Left lobe of liver (tissue), 2 donors: ENCODE measurements at regions not wholly inside any gene's neighbourhood (a gene's known extent, or its start where the extent isn't known, plus 50 kb on each side); places are given as distances from the start of the nearest gene placed in this dataset.
"Not testable (repeated sequence)": the region's sequence is repeated elsewhere in the genome, so short reads cannot be mapped to it uniquely, and the experiment has no call there.

Experiments used
- ATAC-seq: fragments of 200-7000 bp; cut with Tn5 transposase; one replicate; pipeline ENCODE4 v1.9.1; 2020; ENCODE audit warnings: mild to moderate bottlenecking, moderate library complexity
- DNase-seq: peaks from one replicate; pipeline ENCODE4 v3.0.0-alpha.2; 2020; ENCODE audit warnings: low spot score
- donor health status: DM: no; HTN: no; CAD: no; lungs with moderate emphysema.
- donor health status: DM: no; HTN: yes; CAD: no.

DNA sequence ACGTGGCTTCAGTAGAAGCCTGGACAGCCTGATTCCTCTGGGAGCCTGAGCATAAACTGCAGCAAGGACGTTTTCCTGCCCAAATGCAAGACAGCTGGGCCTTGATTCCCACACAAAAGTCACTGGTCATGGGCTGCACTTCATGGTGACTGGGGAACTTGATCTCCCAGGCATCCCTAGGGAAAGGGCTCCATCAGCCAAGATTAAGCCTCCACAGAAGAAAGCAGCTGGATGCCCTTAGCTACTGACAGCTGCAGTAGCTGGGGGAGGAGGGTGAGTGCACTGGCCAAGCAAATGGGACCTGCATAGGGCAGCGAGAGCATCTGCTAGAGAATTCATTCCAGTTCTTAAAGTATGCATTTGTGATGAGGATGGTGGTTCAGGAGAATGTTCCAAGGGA, 267.4 kb upstream of the ISX start:
- DNase-seq (no peak), ATAC-seq (no peak)

DNA sequence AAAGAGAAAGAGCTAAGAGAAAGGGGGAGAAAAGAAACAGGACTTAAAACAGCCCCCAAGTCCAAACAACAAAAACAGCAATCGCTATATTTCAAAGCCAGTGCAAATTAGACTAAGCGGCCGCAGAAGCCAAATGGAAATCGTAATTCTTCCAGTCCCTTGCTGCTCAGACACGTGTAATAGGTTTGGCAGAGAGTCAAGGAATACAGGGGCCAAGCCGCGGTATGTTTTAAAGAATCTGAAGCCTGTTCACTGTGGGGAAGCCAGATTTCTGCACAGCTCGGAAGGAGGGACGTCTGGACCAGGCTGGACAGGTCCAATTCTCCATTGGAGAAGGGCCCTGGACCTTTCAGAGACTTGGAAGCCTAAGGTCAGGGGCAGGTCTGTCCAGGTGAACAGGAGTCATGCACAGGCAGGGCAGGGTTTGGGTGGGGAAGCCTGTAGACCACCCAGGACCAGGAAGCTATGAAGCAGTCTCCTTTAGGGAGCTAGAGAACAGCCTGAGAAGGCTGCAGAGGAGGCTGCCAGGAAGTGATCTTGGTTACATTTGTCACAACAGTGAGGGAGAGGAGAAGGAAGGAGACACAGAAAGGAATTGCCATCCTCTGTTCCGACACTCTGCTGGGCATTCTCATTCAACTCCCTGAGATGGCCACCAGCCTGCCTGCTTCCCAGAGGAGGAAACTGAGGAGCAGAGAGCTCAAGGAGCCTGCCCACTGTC, 265.5 kb upstream of the ISX start:
- no peak for DNase-seq
- ATAC-seq: no peak

DNA sequence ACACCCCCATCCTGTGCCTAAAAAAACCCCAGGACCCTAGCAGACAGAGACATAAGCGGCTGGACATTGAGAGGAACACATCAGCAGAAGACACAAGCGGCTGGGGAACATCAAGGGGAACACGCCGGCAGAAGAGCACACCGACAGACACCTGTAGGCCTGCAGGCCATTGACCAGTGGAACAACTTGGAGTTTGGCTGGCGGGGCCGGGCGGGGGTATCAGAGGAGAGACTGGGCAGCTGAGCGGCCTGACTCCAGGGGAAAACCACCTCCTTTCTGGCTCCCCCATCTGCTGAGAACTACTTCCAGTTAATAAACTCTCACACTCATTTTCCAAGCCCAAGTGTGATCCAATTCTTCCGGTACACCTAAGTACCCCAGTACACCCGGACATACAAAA, 264.7 kb upstream of the ISX start:
- ATAC-seq (no peak), DNase-seq (no peak)

DNA sequence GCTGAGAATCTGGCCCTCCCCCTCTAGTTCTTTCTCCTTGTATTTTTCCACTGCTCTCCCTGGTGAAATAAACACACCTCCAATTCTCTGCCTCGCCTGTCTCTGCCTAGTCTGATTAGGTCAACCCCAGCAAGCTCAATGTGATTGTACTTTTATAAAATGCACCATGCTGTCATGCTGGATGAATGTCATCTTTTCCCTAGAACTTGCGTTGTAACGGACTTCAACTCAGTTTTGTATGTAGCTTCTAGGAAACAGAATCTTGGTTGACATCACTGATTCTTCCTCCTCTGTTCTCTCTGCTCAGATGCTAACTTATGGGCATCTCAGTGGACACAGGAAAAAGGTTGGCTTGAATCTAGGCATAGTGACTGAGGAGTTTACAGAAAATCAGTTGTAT, 261.9 kb upstream of the ISX start:
- DNase-seq (no peak), ATAC-seq (no peak)

DNA sequence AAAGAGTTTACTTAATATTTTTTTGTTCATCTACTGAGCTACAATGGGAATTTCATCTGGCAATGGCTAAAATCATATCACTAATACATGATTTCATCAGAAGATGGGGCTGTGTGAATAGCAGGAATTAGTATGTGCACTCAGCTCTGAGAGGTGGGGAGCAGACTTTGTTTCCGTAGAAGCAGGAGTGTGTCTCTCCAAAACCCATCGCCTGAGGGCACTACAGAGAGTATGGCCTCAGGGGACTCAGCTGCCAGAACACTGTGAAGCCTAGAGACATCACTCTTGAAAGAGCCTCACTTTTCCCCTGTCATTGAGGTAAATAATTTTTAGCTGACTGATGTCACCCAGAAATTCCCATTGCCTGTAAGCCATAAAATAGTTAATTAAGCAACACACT, 261.4 kb upstream of the ISX start:
- ATAC-seq: no peak
- no peak for DNase-seq

DNA sequence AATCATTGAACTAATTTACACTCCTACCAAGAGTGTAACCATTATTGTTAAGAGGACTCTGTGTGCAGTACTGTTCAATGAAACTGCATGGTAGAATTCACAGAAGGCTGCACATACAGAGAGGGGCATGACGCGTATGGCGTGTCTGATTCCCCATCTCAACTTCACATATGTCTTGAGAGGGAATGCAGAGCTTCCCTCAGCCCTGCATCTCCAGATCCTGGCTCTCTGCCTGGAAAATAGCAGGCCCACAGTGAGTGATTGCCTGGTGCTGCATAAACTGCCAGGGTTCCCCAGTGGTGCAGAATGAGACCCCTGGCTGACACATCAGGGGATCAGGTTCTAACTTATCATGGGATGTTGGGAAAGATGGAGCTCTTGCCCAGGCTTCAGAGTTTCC, 260.2 kb upstream of the ISX start:
- DNase-seq (no peak), ATAC-seq (no peak)

DNA sequence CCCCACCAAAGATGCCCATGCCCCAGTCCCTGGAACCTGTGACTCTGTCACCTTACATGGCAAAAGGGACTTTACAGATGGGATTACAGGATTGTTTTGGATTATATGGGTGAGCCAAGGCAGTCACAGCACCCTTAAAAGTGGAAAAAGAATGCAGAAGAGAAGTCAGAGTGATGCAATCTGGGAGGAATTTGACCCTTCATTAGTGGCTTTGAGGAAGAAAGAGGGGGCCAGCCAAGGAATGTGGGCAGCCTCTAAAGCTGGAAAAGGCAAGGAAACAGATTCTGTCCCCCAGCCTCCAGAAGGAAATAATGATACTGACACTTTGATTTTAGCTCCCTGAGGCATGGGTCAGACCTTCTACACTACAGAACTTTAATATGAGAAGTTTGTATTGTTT, 257.3 kb upstream of the ISX start:
- ATAC-seq (no peak), DNase-seq (no peak)

DNA sequence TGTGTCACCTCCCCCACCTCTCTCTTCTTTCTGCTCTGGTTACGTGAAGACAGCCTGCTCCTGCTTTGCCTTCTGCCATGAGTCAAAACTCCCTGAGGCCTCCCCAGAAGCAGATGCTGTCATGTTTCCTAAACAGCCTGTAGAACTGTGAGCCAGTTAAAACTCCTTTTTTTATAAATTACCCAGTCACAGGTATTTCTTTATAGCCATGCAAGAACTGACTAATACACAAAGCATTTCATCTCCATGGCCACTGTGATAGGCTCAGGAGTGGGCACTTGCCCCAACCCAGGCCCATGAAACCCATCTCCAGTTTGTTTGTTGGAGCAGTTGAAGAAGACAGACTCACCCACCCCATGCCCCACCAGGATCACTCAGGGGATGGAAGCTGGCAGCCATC, 253.3 kb upstream of the ISX start:
- DNase-seq: no peak
- no peak for ATAC-seq

DNA sequence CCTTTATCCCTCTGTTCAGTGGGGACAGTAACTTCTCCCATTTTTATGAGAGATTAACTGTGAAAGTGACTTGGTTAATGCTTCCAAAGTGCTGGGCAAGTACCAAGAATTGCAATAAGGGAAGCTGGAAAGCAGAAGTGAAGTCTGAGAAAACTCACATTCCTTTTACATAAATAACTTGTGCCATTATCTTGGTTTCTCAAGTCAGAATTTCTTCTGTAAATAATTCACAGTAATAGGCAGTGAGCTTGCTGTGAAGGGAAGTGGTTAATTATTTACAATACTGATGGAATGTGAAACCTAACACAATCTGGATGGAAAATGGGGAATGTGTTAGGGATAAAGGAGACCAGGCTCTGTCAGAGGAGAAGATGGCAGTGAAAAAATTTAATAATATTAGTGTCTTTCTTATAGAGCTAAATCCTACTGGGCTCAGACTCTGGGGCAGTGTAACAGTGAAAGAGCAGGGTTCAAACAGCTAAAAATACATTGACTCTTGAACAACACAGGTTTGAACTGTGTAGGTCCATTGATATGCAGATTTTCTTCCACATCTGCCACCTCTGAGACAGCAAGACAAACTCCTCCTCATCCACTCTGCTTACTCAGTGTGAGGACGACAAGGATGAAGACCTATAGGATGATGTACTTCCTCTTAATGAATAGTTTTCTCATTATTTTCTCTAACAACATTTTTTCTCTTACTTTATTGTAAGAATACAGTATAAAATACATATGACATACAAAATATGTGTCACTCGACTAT, 251.5 kb upstream of the ISX start:
- ATAC-seq (no peak), DNase-seq (no peak)

DNA sequence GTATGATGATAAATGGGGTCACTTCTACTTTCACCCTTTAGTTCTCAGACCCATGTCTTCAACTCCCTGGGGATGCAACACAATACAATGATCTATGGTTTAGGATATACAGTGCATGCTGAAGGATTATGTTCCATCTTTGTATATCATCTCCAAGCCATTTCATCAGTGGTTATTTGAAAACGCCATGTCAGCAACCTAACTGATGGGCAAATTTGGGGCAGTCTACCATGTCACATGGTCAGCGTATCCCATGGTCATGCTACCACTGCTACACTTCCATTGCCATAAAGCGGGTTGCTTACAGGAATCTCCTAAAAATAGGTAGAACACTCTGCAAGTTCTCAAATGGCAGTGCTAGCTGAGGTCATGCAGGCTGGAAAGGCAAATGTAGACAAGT, 236.5 kb upstream of the ISX start:
- ATAC-seq (no peak), DNase-seq (no peak)

DNA sequence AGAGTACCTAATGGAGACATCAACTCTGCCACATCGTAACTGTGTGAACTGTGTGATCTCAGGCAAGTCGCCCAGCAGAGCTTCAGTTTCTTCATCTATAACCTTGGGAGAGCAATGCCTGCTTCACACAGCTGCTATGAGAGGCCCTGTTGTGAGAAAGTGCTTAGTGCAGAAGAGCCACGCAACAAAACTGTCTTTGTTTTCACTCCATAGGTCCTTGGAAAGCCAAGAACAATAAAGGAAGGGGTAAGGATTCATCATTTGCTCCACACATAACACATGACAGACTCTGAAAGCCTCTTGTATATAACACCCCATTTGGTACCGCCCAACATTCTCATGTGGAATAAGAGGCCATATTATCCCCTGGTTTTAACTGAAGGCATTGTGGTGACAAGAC, 231.9 kb upstream of the ISX start:
- ATAC-seq (no peak), DNase-seq (no peak)

DNA sequence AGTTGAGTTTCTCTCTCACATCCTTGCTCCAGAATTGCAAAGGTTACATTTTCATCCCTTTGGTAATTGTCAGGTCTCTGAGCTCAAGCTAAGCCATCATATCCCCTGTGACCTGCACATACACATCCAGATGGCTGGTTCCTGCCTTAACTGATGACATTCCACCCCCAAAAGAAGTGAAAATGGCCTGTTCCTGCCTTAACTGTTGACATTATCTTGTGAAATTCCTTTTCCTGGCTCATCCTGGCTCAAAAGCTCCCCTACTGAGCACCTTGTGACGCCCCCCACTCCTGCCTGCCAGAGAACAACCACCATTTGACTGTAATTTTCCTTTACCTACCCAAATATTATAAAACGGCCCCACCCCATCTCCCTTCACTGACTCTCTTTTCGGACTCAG, 231.4 kb upstream of the ISX start:
- DNase-seq, ATAC-seq: not testable (repeated sequence)

DNA sequence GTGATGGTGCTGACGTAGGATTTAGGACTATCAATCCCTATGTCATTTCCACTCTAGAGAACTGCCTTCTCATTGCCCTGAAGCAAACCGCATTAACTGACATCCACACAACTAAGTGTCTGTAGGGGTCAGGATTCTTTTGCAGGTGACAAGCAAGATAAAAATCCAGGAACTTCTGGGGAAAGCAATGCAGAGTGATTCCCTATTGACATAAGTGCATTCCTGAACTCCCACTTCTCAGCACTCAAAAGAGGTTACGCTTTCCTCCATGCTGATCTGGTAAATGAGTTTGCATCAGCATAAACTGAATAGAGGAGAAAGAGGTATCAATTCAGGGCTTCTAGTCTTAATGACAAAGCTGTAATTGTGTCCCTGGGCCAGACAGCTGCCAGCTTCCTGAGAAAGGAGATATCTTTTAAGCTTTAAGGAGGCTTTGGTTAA, 224.6 kb upstream of the ISX start:
- ATAC-seq (no peak), DNase-seq (no peak)

DNA sequence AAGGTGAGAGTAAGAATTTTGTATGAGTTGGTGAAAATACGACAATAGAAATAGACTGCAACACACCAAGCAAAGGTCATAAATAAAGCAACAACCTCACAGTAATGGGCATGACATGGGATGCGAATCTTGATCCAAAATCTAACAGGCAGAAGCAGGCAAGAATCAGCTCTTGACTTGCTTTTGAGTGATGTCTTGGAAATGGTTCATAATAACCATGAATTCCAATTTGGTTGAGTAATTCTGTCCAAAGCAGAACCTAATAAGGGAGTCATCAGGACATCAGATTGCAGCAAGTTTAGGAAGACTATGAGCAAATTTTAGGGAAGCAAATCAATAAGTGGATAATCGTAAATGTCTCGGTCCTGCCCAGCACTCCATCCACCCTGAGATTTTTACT, 224.0 kb upstream of the ISX start:
- DNase-seq: no peak
- ATAC-seq: no peak

DNA sequence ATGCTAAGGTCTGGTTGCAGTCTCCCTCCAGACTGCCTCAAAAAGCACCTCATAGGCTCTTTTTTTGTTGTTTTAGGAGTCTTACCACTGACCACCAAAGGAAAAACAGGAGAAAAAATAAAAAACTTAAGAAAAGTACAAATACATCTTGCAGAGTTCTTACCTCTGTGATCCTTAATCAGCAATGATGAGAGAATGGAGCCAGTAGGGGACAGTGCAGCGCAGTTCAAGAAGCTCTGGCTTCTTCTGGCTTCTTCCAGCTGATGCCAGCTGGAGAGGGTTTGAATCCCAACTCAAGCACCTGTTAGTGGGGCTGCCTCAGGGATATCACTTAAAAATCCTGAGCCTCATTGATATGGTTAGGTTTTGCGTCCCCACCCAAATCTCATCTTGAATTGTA, 223.3 kb upstream of the ISX start:
- ATAC-seq (no peak), DNase-seq (no peak)

DNA sequence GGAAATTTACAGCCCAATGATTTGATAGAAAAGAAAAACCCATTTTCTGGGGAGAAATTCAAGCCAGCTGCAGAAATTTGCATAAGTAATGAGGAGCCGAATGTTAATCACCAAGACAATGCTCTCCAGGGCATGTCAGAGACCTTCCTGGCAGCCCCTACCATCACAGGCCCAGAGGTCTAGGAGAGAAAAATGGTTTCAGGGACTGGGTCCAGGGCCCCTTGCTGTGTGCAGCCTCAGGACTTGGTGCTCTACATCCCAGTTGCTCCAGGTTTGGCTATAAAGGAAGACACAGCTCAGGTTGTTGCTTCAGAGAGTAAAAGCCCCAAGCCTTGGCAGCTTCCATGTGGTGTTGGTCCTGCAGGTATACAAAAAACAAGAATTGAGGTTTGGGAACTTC, 222.2 kb upstream of the ISX start:
- not testable (repeated sequence) for DNase-seq, ATAC-seq

DNA sequence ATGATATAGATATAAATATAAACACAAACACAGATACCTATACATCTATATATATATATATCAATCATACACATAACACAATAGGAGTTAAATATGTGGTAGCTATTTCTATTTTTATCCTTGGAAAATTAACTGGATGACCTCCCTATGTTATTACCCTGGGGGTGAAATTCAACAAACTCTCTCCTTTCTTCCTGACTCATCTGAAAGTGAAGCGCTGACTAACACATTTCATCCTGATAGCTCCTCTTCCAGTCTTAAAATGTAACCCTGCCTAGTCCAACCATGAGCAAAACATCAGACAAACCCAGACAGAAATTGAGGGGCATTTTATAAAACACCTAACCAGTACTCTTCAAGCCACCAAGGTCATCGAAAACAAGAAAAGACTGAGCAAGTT, 220.6 kb upstream of the ISX start:
- no peak for DNase-seq
- no peak for ATAC-seq

DNA sequence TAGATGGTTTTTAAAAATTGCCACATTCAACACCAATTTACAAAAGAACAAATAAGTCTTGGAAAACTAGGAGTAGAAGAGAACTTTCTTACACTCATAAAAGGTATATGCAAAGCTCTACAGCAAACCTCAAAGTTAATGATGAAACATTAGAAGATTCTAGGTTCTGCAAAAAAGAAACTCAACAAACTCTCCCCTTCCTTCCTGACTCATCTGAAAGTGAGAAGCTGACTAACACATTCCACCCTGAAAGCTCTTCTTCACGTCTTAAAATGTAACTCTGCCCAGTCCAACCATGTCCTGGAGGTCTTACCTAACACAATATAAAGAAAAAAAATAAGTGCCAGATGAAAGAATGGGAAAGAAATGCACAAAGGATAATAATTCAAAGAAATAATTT, 218.9 kb upstream of the ISX start:
- ATAC-seq (no peak), DNase-seq (no peak)

DNA sequence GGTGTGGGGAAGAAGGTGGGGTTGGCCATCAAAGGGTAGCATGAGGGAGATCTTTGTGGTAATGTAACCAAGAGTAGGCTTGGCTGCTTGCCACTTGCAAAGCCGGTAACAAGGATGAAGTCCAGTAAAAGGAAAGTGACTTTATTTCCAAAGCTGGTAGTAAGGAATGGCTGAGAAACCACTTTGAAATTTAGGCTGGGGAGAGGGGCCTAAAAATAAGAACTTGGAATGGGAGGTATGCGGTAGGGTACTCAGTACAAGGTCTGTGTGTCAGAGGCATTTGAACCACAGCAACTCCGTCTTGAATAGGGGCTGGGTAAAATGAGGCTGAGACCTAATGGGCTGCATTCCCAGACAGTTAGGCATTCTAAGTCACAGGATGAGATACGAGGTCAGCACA, 216.0 kb upstream of the ISX start:
- DNase-seq: no peak
- ATAC-seq: no peak

DNA sequence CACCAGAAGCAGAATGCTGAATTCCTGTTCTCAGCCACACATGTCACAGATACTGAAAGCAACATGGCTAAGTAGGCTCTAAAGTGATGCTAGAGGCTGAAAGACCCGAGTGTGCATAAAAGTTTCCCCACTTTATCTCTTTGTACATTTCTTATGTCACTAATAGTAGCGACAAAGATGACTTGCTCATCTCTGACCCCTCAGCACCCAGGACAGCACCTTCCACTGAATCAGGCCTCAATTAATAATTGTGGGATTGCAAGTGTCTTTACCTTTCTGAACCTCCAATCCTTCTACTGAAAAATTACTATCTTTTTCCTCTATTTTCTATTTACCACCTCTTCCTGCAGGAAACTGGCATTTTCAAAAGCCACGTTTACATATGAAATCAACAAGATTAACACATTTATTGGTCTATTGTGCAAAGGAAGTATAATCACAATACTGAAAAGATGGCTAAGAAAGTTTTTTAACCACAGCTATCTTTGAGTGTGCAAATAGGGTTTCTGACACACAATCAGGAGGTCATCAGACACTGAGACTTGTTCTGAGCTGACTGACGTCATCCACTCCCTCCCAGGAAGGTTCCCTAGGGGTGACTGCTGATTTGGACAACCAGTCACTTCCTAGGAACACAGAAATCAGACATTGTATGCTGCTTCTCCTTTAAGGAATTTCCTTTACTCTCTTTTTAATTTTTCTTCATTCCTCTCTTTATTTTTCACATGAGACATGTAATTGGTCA, 213.9 kb upstream of the ISX start:
- no peak for DNase-seq
- no peak for ATAC-seq

DNA sequence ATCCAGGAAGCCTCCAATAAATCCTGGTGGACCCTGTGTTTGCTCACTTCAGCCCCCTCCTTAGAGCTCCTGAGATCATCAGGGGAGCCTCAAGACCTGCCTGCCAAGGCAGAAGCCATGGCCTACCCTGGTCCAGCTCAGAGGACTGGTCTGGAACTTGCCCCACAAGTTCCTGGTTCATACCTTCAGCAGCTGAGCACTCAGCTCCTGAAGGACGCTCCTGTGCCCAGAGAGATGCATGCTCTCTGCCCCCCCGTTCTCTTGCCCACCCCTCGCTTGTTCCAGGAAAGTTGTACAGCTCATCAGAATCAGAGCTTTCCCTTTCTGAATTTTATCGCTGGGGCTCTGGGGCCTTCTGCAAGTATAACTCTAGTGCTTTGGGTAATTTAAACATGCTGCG, 210.5 kb upstream of the ISX start:
- DNase-seq (no peak), ATAC-seq (no peak)

DNA sequence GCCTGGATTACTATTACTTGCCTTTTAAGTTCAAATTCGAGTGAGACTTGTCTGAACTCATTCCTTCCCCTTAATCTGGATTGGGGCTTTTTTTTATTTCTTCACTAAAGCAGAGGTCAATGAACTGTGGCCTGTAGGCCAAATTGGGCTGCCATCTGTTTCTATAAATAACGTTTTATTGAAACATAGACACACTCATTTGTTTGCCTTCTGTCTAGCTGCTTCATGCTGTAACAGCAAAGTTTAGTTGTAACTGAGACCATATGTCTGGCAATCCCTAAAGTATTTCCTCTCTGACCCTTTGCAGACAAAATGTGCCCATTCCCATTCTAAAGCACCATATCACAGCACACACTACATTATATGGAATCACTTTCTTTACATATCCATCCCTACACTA, 207.9 kb upstream of the ISX start:
- ATAC-seq (no peak), DNase-seq (no peak)
